WTC11 (cell line): ENCODE measurements at regions not wholly inside any gene's neighbourhood (a gene's known extent, or its start where the extent isn't known, plus 50 kb on each side); places are given as distances from the start of the nearest gene placed in this dataset.

Experiments used
- ATAC-seq: fragments of 200-7000 bp; cut with Tn5 transposase; 2 replicates; pipeline ENCODE4 v1.10.0; 2021; ENCODE audit warnings: mild to moderate bottlenecking, moderate library complexity
- CTCF ChIA-PET: fragments of 300-600 bp; sonication (Branson Sonifier 250); formaldehyde crosslinking; loops from one replicate; lab custom pipeline; 2021; ENCODE audit warnings: antibody characterized with exemption; lab: Charles Lee
- POLR2A ChIA-PET: fragments of 350-600 bp; sonication (Branson Sonifier 250); formaldehyde crosslinking; loops from one replicate; lab custom pipeline; 2021; ENCODE audit warnings: antibody characterized with exemption; lab: Charles Lee
- DNase-seq: peaks from one replicate; pipeline ENCODE4 v3.0.0; 2021; ENCODE audit warnings: low spot score
- H3K27ac Mint-ChIP-seq: 2 replicates; pipeline ENCODE4 v1.8.0; 2021; ENCODE audit warnings: mixed read lengths
- H3K27me3 Mint-ChIP-seq: 2 replicates; pipeline ENCODE4 v1.8.0; 2021; ENCODE audit warnings: low read depth, mild to moderate bottlenecking, moderate library complexity, mixed read lengths
- H3K36me3 Mint-ChIP-seq: 2 replicates; pipeline ENCODE4 v1.8.0; 2021; ENCODE audit warnings: mixed read lengths
- H3K4me1 Mint-ChIP-seq: 2 replicates; pipeline ENCODE4 v1.8.0; 2022; ENCODE audit warnings: mixed read lengths
- H3K4me3 Mint-ChIP-seq: 2 replicates; pipeline ENCODE4 v1.8.0; 2021; ENCODE audit warnings: mild to moderate bottlenecking, moderate library complexity, mixed read lengths
- H3K9me3 Mint-ChIP-seq: 2 replicates; pipeline ENCODE4 v1.8.0; 2021; ENCODE audit warnings: mixed read lengths
- ATF1 ChIP-seq: sonication (generic); formaldehyde crosslinking; IDR thresholded peaks from 2 replicates; pipeline ENCODE4 v1.8.1; 2023; ENCODE audit warnings: mild to moderate bottlenecking, moderate library complexity, missing genetic modification reagents
- CREM ChIP-seq: sonication (generic); formaldehyde crosslinking; IDR thresholded peaks from 2 replicates; pipeline ENCODE4 v1.8.1; 2022; ENCODE audit warnings: mild to moderate bottlenecking, missing genetic modification reagents, moderate library complexity
- E2F5 ChIP-seq: sonication (generic); formaldehyde crosslinking; IDR thresholded peaks from 2 replicates; pipeline ENCODE4 v1.8.1; 2022; ENCODE audit warnings: mild to moderate bottlenecking, moderate library complexity, missing genetic modification reagents
- EMX1 ChIP-seq: fragments of 250-450 bp; sonication (Bioruptor Pico); IDR thresholded peaks from 2 replicates; pipeline ENCODE4 v1.8.0; 2021; ENCODE audit warnings: mild to moderate bottlenecking
- FOXP1 ChIP-seq: sonication (generic); formaldehyde crosslinking; IDR thresholded peaks from 2 replicates; pipeline ENCODE4 v1.8.0; 2022; ENCODE audit warnings: missing genetic modification reagents, mild to moderate bottlenecking, moderate library complexity, borderline replicate concordance
- IRF2 ChIP-seq: sonication (generic); formaldehyde crosslinking; IDR thresholded peaks from 2 replicates; pipeline ENCODE4 v1.8.0; 2022; ENCODE audit warnings: low read depth, missing genetic modification reagents, borderline replicate concordance
- JAZF1 ChIP-seq: fragments of 250-450 bp; sonication (Bioruptor Pico); IDR thresholded peaks from 2 replicates; pipeline ENCODE4 v1.9.0; 2021; ENCODE audit warnings: moderate library complexity, mild to moderate bottlenecking, inconsistent platforms
- MAX ChIP-seq: sonication (generic); formaldehyde crosslinking; IDR thresholded peaks from 2 replicates; pipeline ENCODE4 v1.8.0; 2022; ENCODE audit warnings: mild to moderate bottlenecking, missing genetic modification reagents
- MLX ChIP-seq: sonication (generic); formaldehyde crosslinking; IDR thresholded peaks from 2 replicates; pipeline ENCODE4 v1.8.1; 2023; ENCODE audit warnings: mild to moderate bottlenecking, missing genetic modification reagents, moderate library complexity
- NFE2L1 ChIP-seq: sonication (generic); formaldehyde crosslinking; IDR thresholded peaks from 2 replicates; pipeline ENCODE4 v1.8.1; 2023; ENCODE audit warnings: missing genetic modification reagents
- NFYB ChIP-seq: sonication (generic); formaldehyde crosslinking; conservative IDR thresholded peaks from 2 replicates; pipeline ENCODE4 v1.8.0; 2022; ENCODE audit warnings: low read depth, missing genetic modification reagents
- NR2C2 ChIP-seq: sonication (generic); formaldehyde crosslinking; IDR thresholded peaks from 2 replicates; pipeline ENCODE4 v1.8.0; 2022; ENCODE audit warnings: mild to moderate bottlenecking, missing genetic modification reagents
- OVOL2 ChIP-seq: fragments of 250-450 bp; sonication (Bioruptor Pico); IDR thresholded peaks from 2 replicates; pipeline ENCODE4 v1.9.0; 2021; ENCODE audit warnings: mild to moderate bottlenecking, borderline replicate concordance
- RELA ChIP-seq: sonication (generic); formaldehyde crosslinking; IDR thresholded peaks from 2 replicates; pipeline ENCODE4 v1.8.1; 2022; ENCODE audit warnings: missing genetic modification reagents, mild to moderate bottlenecking, borderline replicate concordance
- SMAD4 ChIP-seq: sonication (generic); formaldehyde crosslinking; IDR thresholded peaks from 2 replicates; pipeline ENCODE4 v1.8.0; 2022; ENCODE audit warnings: mild to moderate bottlenecking, missing genetic modification reagents
- USF1 ChIP-seq: sonication (generic); formaldehyde crosslinking; IDR thresholded peaks from 2 replicates; pipeline ENCODE4 v1.8.0; 2022; ENCODE audit warnings: mild to moderate bottlenecking, missing genetic modification reagents
- USF2 ChIP-seq: sonication (generic); formaldehyde crosslinking; IDR thresholded peaks from 2 replicates; pipeline ENCODE4 v1.8.1; 2023; ENCODE audit warnings: mild to moderate bottlenecking, missing genetic modification reagents, moderate library complexity
- ZNF416 ChIP-seq: fragments of 250-450 bp; sonication (Bioruptor Pico); IDR thresholded peaks from 2 replicates; pipeline ENCODE4 v1.9.0; 2021; ENCODE audit warnings: mild to moderate bottlenecking, inconsistent platforms

- Mint-ChIP-seq H3K27me3 (peaks cover 26% of the 10 kb centered on the region), H3K4me3 (no peak overlapping the region), H3K4me1 (peaks cover 49% of the 10 kb centered on the region), H3K36me3 (peaks cover 4% of the 10 kb centered on the region), H3K9me3 (peaks cover 6% of the 10 kb centered on the region), H3K27ac (no peak overlapping the region)
- DNase-seq (no peak), ATAC-seq (no peak; the same call in 1 of the 2 replicates)
- no peak for TF ChIP-seq RELA (CRISPR knock-in tag)
- no peak for TF ChIP-seq NFE2L1 (CRISPR knock-in tag)
- TF ChIP-seq EMX1 (CRISPR knock-in tag): no peak
- no peak for TF ChIP-seq USF1 (CRISPR knock-in tag)
- no peak for TF ChIP-seq NR2C2 (CRISPR knock-in tag)
- TF ChIP-seq E2F5 (CRISPR knock-in tag): no peak
- TF ChIP-seq USF2 (CRISPR knock-in tag): no peak
- no peak for TF ChIP-seq MLX (CRISPR knock-in tag)
- TF ChIP-seq ATF1 (CRISPR knock-in tag): no peak
- TF ChIP-seq ZNF416 (CRISPR knock-in tag): no peak
- ChIA-PET CTCF (no interaction called here), POLR2A (interaction anchor here (1.2 kb wide), 1 partner anchor 102 kb away, joined by 3 read pairs; no protein-coding TSS in a partner anchor)
Measured at GRCh38 chr11:80779905-80780605, 1339.2 kb upstream of the TENM4 start.

GRCh38 chr11:80778941-80779340 lies 1338.1 kb upstream of the TENM4 start:
- TF ChIP-seq MLX (CRISPR knock-in tag) (no peak), IRF2 (no peak), JAZF1 (CRISPR knock-in tag) (no peak), NFYB (no peak), OVOL2 (CRISPR knock-in tag) (no peak), FOXP1 (CRISPR knock-in tag) (no peak)
- TF ChIP-seq, all 79 proteins: peak for 0
- peaks cover 4% of the 10 kb centered on the region for H3K36me3 Mint-ChIP-seq
- POLR2A ChIA-PET: no interaction called here
- DNase-seq (no peak), ATAC-seq (no peak)
- H3K27me3 Mint-ChIP-seq: peaks cover 17% of the 10 kb centered on the region
- peaks cover 47% of the 10 kb centered on the region for H3K4me1 Mint-ChIP-seq
- peaks cover 10% of the 10 kb centered on the region for H3K9me3 Mint-ChIP-seq
- H3K27ac Mint-ChIP-seq: no peak overlapping the region
- CTCF ChIA-PET: no interaction called here
- no peak overlapping the region for H3K4me3 Mint-ChIP-seq

- ChIA-PET CTCF (no interaction called here), POLR2A (no interaction called here)
- ATAC-seq (peak; percentile 32), DNase-seq (no peak)
- peaks cover 42% of the 10 kb centered on the region for H3K4me1 Mint-ChIP-seq
- H3K4me3 Mint-ChIP-seq: no peak overlapping the region
- no peak overlapping the region for H3K27ac Mint-ChIP-seq
- peaks cover 12% of the 10 kb centered on the region for H3K27me3 Mint-ChIP-seq
- no peak for TF ChIP-seq MAX (CRISPR knock-in tag)
- TF ChIP-seq SMAD4 (CRISPR knock-in tag): no peak
- TF ChIP-seq CREM (CRISPR knock-in tag): no peak
- H3K9me3 Mint-ChIP-seq: peaks cover 12% of the 10 kb centered on the region
- H3K36me3 Mint-ChIP-seq: peaks cover 4% of the 10 kb centered on the region
Measured at GRCh38 chr11:80778432-80778831, 1337.6 kb upstream of the TENM4 start.
